Spleen (tissue), 7 donors: ENCODE measurements at regions not wholly inside any gene's neighbourhood (a gene's known extent, or its start where the extent isn't known, plus 50 kb on each side); places are given as distances from the start of the nearest gene placed in this dataset.

Source experiments
- POLR2A ChIP-seq, 3 donors: fragments of 450-650 bp; IDR thresholded peaks; one replicate each; pipeline ENCODE4 v1.5.1; 2017; ENCODE audit warnings: antibody characterized with exemption in 3 of 3, mild to moderate bottlenecking in 1 of 3
- POLR2AphosphoS5 ChIP-seq, 3 donors: sonication (generic); formaldehyde crosslinking; IDR thresholded peaks; one replicate each; pipeline ENCODE4 v1.5.1; 2017; ENCODE audit warnings: antibody characterized with exemption in 3 of 3
- TF ChIP-seq, protein P1 (sequence below), 11 experiments: fragments of 200-600 bp in 7 of 11; fragments of 450-650 bp in 4 of 11; sonication (generic) in 4 of 11; IDR thresholded peaks in 8 of 11; conservative IDR thresholded peaks in 3 of 11; 1 replicate in 7 of 11; 2 replicates in 4 of 11; pipeline versions ENCODE4 v1.4.0 to v1.8.0; 2016 to 2021; ENCODE audit warnings: antibody characterized with exemption in 11 of 11, inconsistent platforms in 4 of 11, mild to moderate bottlenecking in 1 of 11
- donor health status: DM: no; HTN: no; CAD: no; lungs with moderate emphysema.
- donor health status: DM: no; HTN: no; CAD: no.
- donor health status: DM: no; HTN: no; CAD: no.

DNA sequence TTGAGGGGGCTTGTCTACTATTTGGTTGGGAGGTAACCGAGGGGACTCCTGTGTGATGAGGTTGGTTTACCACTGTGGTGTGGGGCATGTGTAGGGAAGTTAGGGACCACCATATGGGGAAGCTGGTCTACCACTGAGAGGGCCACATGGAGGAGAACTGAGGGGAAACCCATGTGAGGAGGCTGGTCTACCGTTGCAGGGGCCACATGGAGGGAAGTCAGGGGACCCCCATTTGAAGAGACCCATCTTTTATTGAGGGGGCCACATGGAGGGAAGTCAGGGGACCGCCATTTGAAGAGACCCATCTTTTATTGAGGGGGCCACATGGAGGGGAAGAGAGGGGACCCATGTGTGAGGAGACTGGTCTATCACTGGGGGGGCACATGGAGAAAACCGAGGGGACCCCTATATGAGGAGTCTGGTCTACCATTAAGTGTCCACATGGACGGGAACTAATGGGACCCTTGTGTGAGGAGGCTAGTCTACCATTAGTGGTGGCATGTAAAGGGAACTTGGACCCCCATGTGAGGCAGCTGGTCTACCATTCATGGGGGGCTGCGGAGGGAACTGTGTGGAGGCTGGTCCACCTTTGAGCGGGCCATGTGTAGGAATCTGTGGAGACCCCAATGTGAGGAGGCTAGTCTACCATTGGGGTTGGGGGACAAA is 165.5 kb downstream of the FBLN2 start:
- TF ChIP-seq, protein P1, sequence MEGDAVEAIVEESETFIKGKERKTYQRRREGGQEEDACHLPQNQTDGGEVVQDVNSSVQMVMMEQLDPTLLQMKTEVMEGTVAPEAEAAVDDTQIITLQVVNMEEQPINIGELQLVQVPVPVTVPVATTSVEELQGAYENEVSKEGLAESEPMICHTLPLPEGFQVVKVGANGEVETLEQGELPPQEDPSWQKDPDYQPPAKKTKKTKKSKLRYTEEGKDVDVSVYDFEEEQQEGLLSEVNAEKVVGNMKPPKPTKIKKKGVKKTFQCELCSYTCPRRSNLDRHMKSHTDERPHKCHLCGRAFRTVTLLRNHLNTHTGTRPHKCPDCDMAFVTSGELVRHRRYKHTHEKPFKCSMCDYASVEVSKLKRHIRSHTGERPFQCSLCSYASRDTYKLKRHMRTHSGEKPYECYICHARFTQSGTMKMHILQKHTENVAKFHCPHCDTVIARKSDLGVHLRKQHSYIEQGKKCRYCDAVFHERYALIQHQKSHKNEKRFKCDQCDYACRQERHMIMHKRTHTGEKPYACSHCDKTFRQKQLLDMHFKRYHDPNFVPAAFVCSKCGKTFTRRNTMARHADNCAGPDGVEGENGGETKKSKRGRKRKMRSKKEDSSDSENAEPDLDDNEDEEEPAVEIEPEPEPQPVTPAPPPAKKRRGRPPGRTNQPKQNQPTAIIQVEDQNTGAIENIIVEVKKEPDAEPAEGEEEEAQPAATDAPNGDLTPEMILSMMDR (IDR thresholded peaks at IDR 0.05 in 8 of 11, conservative IDR thresholded peaks at IDR 0.05 in 3 of 11) = no peak
- no peak for TF ChIP-seq POLR2A (IDR thresholded peaks at IDR 0.05)
- no peak for TF ChIP-seq POLR2AphosphoS5 (IDR thresholded peaks at IDR 0.05)
